ENCODE measurements at regions not wholly inside any gene's neighbourhood (a gene's known extent, or its start where the extent isn't known, plus 50 kb on each side); places are given as distances from the start of the nearest gene placed in this dataset.

DNA sequence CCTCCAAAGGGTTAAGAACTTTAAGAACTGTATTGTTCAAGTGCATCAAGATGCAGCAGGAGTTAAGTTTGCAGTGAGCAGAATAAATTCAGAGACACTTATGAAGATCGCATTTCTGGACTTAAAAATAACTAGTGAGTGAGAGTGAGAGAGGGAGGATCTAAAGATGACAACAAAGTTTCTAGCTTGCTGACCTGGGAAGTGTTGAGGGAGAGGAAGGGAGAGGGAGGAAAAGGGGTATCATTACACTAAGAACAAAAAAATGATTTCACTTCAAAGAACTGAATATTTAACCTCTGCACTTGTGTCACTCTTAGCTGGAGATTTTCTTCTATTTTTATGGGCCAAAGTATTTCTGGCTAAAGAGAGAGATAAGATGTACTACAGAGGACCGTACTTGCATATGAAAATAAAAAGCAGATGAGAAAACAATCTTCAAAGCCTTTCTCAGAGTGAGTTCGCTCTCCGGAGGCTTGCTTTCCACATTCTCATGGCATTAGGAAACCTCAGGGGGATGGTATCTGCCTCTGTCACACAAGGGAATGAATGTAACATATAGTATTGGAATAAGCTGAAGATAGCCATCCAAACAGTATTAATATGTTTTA is 91.4 kb upstream of the TJP1 start:
- DNase-seq: no peak

DNA sequence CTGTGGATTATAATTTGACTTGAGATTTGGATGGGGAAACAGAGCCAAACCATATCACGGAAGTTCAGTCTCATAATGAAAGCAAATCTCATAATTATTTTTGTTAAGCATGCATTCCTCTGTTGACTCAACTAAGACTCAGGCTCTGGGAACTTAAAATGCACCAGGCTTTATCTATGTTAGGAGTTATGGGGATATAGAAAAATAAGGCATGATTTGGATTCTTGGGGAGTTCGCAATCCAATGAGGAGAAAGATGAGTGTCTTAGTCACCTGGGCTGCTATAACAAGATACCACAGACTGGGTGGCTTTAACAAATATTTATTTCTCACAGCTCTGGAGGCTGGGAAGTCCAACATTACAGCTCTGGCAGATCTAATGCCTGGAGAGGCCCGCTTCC is 89.4 kb upstream of the TJP1 start:
- DNase-seq: no peak

DNA sequence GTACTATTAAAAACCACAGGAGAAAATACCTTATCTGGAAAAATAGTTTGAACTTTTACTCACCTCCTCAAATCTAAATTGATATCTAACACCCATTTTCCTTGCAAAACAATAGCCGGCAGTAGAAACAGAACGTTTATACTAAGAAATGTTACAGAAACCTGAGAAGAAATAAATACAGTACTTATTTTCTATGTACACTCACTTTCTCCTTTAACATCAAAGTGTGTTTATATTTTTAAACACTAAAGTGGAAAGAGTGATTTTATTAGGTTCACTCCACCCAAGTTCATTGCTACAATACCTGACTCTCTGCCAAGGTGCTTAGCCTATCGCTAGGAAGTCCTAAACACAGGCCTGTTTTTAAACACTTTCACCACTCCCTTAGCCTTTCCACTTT is 87.8 kb upstream of the TJP1 start:
- no peak for DNase-seq

DNA sequence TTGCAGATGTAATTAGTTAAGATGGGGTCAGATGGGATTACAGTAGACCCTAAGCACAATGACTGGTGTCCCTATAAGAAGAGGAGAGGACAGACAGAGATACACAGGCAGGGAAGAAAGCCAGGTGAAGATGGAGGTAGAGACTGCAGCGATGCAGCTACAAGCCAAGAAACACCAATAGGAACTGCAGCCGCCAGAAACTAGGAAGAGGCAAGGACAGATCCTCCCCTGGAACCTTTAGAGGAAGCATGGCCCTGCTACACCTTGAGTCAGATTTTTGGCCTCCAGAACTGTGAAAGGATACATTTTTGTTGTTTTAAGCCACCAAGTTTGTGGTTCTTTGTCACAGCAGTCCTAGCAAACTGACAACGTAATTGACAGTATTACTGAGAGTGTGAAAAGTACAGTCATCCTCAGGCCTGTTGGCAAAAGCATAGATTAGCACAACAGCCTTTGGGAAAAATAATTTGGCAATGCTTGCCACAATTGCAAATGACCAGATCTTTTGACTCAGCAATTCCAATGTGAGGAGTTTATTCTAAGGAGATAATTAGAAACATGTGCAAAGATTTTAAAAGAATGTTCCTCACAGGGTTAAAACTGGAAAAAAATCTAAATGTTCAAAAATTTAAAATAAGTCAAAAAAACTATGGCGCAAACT is 82.6 kb upstream of the TJP1 start:
- no peak for DNase-seq

DNA sequence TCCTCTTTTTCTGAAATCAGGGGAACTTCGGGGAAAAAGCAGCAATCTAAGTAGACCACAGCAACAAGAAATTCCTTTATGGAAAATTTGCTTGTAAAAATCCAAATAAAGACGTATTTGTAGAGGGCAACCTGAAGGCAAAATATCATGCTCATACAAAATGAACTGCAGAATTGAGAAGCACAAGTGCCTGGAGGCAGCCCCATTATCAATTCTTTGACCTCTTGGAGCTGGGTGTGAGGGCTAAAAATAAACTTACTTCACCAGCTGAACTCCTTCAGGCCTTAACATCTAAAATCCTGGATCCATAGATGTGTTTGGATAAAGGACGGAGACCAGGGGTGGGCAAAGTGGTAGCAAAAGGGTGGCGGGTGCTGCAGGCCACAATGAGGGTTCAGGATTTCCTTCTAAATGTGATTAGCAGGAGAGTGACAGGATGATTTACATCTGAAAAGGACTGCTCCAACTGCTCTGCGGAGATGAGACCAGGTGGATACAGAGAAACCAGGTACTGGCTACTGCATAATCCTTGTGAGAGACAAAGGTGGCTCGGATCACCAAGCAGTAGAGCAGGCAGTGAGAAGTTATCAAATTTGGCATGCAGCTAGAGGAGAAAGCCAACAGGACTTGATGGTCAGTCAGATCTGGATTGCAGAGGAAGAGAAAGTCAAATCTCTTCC is 81.7 kb upstream of the TJP1 start:
- no peak for DNase-seq

DNA sequence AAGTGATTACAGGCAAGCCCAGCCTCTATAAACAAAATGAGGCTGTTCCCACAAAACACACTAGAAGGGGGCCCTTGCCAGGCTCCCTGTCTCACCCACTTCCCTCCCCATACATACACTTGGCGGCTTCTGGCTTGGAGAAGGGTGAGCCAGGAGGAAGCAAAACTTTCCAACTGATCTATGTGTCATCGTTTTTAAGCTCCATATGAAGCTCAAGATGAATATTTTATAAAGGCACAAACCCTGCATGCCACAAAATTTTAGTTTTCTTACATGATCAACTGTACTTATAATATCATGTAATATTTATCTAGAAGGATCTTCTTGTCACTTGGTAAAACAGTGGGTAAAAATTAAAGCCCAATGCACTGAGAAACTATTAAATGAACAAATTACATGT is 80.8 kb upstream of the TJP1 start:
- no peak for DNase-seq

DNA sequence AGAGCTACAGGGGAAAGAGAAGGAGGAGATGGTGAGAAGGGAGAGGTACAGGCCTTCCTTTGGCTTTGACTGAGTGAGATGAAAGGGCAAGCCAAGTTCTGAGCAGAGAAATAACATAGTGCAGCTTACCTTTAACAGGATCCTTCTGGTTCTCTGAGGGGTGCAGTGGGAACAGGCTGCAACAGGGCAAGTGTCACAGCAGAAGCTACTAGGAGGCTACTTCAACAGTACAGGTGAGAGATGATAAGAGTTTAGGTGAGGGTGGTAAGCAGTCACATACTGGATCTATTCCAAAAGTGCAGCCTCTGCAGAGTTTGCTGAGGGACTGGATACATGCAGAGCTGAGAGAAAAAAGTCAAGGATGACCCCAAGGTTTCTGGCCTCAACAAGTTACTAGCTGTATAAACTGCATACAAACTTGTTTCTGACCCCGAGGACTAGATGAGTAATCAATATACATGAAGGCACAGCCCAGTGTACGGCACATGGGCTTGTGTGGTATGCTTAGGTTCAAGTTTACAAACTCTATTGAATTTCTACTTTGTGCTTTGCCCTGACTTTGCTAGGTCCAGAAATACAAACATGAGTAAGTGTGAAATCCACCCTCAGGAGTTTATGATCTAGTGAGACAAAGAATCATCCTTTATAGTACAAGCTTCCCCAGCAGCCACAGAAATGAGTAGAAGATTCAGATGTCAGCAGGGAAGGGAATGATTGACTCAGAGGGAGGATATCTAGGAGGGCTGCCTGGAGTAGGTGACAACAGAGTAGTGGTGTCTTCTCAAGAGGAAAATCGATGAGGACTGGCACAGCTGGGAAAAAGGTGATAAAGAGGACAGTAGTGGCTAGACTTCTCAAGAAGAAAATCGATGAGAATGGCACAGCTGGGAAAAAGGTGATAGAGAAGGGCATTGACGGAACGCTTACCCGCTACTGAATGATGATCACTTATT is 78.2 kb upstream of the TJP1 start:
- no peak for DNase-seq

DNA sequence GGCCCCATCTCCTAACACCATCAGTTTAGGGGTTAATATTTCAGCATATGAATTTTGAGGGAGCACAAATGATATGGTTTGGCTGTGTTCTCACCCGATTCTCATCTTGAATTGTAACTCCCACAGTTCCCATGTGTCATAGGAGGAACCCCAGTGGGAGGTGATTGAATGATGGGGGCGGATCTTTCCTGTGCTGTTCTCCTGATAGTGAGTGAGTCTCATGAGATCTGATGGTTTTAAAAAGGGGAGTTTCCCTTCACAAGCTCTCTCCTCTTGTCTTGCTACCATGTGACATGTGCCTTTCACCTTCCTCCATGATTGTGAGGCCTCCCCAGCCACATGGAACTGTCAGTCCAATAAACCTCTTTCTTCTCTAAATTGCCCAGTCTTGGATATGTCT is 73.8 kb upstream of the TJP1 start:
- no peak for DNase-seq

DNA sequence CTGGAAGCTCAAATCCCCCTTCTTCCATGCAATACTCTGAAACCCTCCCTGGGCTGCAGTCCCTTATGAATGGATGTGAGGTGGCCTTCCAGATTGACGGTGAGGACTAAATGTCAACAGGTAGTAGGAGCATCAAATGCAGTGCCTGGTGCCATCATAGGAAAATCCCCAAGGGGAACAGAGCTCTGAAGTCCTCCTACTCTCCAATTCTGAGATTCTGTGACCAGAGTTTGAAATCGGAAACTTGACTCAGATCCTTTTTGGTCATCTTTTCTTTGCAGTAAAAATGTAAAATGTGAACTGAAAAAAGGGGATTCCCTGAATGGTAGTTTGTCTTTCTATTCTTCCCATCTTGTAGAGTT is 68.8 kb upstream of the TJP1 start:
- no peak for DNase-seq

DNA sequence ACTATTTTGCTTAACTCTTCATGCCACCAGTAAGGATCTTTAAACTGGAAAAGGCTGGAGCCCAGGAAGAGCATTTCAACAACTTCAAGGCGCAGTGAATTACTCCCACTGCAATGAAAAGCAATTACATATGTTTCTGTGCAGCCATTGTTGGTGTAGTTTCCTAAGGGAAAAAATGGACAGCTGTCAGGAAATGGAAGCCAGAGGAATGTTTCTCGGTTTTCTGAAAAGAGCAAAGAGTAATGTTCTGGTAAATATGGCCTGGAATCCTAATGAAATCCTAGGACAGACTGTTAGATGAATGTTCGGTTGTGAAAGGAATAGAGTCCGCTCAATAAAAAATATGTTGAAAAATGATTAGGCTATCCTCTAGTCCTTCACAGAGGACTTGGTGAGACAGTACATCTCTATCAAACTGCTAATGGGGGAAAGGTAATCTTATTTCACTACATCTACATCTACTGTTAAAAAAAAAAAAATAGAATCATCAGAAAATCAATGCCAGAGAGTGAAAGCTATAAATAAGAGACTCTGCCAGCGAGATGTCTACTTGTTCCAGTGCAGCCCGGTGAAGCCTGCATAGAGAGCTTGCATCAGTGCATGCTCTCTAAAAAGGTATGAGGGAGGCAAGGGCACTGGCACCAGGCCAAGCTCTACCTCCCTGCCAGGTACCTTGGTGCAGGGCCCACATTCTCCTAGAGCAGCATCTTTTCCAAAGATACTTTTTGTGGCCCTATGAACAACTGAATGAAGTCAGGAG is 68.2 kb upstream of the TJP1 start:
- no peak for DNase-seq

DNA sequence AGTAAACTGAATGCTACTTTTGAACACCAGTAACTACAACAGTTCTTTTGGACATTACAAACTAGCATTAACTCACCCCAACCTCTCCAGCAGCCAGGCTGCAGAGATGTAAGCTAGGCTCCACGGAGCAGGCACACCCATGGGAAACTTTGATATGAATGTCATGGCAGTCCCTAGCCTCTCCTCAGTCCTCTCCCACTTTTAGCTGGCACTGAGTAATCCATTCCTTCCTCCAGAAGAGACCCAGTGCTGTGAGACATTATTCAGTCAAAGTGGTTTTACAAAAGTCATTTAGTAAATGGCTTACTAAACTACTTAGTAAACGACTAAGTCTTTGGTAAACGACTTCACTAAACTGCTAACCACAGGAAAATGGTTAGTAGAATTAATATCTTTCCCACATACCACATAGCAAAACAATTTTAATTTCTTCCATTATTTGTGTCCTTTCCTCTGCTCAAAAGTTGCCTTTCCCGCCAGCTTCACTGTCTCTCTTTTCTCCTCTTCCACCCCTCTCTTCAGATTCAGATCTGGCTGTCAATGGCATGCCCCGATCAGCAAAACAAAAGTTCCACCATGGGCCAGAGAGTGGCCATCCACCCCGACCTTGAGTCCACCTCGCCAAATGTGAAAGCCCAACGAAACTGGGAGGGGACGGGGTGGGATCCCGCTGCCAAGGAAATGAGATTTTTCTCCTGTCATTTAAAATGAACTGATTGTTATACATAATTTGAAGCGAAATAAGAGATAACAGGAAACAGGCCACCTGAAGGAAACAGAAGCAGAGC is 67.5 kb upstream of the TJP1 start:
- DNase-seq: no peak

DNA sequence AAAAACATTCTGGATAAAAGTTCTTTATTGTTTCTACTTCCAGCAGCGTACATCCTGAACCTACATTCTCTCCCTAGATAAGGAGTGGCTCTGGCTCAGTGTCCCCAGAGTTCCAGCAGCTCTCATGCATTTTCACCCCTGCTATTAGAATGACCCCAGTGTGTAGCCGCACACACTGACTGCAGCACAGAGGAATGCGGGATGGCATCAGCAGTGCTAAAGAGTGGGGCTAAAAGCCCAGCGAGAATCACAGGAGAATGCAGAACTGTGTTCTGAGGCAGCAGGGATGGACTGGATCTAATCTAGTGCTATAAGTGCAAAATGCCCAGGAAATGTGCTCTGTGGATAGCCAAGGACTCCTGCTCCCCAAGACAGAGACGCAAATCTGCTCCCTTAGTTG is 66.4 kb upstream of the TJP1 start:
- no peak for DNase-seq

DNA sequence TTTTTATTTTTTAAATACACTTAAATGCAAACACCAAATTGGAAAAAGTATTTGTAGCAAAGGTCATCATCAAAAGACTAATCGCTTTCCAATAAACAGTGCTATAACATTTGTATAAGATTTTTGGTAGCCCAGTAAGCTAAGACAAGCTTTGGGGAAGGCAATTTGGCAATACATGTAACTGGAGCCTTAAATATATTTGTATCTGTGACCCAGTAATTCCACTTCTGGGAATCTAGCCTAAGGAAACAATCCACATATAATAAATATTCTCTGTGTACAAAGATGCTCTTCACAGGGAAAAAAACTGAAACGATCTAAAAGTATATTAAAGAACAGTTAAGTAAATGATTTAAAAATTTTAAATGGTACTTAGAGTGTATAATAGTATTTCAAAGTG is 65.5 kb upstream of the TJP1 start:
- no peak for DNase-seq

DNA sequence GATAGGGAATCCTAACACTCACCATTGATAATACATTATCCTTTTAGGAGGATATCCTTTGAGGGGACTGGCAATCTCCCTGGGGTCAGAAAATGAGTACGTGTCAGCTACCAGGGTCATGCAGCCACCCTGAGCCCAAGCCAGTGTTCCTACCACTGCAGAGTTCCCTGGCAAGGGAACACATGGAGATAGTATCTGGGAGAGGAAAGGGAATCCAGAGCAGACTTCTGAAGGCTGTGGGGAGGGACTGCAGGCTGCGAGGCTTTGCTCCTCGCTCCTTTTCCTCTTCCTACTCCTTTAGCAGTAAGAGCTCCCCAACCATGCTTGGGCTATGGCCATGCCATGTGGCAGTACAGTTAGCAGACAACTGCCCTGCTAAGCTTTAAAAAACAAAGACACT is 62.9 kb upstream of the TJP1 start:
- no peak for DNase-seq

DNA sequence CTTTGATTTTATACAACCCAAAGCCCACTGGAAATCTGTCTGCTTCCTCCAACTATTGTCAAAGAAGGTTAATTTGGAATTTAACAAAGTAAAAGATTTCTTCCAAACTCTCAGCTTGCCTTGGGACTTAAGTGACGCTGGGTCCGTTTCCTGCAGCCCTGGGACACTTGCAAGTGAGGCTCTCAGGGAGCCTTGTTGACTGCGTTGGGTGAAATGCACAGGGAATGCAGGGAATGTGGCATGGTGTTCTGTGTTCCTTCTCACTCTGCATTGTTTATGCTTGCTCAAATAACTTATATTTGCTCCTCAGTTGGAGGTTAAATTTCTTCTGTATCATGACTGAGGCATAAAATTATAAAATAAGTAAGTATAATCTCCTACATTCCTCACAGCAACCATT is 60.9 kb upstream of the TJP1 start:
- DNase-seq: no peak

DNA sequence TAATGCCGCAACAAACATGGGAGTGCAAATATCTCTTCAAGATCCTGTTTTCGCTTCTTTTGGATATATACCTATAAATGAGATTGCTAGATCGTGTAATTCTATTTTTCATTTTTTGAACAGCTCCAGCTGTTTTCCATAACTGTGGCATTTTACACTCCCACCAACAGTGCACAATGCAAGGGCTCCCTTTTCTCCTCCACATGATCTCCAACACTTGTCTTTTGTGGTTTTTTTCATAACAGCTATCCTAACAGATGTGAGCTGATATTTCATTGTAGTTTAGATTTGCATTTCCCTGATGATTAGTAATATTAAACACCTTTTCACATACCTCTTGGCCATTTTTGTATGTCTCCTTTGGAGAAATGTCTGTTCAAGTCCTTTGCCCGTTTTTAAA is 58.6 kb upstream of the TJP1 start:
- DNase-seq: no peak

DNA sequence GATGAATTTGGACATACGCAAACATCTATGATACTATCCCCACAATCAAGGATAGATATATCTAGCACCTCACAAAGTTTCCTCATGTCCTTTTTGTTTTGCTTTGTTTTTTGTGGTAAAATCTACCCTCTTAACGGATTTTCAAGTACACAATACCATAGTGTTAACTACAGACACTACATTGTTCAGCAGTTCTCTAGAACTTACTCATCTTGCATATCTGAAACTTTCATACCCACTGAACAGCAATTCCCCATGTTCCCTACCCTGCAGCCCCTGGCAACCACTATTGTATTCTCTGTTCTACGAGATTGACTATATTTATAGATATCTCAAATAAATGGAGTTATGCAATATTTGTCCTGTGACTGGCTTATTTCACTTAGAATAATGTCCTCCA is 58.1 kb upstream of the TJP1 start:
- no peak for DNase-seq

DNA sequence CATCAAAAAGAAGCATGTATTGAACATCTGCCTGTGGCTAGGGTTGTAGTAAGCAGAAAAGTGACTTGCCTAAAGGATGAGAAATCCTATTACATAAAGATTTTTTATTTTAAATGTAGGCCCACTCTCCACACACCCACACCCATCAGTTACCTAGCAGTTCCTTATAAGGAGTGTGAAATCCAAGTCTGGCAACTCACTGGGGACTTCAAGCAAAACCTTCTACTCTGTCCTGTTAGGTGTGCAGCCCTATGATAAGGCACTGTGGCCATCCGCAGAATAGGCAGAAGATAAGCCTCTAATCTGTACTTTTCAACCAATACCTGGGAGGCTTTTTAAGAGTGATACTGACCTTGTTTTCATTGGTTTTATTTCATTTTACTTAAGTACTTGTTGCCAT is 52.7 kb upstream of the TJP1 start:
- no peak for DNase-seq

DNA sequence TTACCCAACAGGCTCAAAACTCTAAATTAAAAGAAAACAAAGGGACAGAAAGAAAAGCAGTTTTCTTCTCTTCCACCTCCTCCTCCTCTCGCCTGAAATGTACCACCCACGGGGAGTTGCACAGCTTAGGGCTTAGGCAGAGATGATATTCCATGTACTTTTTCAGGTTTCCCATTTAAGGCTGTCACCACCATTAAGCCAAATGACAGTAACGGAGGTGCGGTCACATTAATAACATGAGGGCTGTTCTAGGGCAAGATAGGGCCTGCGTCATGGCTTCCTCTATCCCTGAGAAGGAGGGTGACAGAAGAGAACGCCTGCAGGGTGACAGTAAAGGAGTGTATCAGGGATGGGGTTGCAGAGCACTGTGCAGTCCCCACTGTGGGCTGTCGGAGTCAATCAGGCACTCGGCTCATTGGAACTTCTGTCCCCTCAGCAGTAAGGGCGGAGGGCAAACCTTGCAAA is 51.7 kb upstream of the TJP1 start:
- DNase-seq: no peak

DNA sequence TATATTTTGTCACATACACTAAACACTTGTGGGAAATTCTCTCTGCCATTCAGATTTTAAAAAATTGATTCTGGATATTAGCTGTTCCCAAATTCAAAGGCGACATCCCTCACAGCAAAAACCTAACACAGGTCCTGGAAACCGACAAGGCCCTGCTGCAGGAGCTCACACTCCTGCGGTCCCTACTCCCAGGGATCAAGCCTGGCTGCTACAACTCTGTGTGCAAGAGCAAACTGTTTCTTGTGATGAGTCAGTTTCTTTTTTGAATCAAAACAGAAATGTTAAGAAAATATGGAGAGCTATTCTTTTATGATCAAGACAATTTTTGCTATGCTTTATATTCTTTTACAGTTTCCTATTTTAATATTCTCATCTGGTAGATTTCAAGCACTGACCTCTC is 51.0 kb upstream of the TJP1 start:
- DNase-seq: no peak

DNA sequence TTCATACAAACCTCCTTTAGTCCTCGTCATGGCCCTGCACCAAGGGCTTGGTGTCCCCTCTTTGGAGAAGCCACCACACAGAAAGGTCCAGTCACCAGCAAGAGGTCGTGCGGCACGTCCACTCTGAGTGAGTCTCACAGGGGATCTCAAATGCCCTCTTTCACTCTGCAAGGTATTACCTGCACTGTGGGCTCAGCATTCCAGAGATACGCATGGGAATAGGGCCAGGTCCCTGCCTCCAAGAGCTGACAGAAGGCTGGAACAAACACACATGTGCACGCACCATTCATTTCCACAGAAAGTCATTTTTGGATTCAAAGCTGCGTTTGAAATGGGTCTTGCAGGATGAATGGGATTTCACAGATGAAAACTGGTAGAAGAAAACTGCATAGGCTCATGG is 50.4 kb upstream of the TJP1 start:
- no peak for DNase-seq

All from DMS53 (cell line).